Dermis blood vessel endothelial cell (primary cell): ENCODE measurements at regions not wholly inside any gene's neighbourhood (a gene's known extent, or its start where the extent isn't known, plus 50 kb on each side); places are given as distances from the start of the nearest gene placed in this dataset.
"Not testable (repeated sequence)": the region's sequence is repeated elsewhere in the genome, so short reads cannot be mapped to it uniquely, and the experiment has no call there.

Experiments
- DNase-seq: peaks from one replicate; pipeline ENCODE4 v3.0.0; 2010

DNA sequence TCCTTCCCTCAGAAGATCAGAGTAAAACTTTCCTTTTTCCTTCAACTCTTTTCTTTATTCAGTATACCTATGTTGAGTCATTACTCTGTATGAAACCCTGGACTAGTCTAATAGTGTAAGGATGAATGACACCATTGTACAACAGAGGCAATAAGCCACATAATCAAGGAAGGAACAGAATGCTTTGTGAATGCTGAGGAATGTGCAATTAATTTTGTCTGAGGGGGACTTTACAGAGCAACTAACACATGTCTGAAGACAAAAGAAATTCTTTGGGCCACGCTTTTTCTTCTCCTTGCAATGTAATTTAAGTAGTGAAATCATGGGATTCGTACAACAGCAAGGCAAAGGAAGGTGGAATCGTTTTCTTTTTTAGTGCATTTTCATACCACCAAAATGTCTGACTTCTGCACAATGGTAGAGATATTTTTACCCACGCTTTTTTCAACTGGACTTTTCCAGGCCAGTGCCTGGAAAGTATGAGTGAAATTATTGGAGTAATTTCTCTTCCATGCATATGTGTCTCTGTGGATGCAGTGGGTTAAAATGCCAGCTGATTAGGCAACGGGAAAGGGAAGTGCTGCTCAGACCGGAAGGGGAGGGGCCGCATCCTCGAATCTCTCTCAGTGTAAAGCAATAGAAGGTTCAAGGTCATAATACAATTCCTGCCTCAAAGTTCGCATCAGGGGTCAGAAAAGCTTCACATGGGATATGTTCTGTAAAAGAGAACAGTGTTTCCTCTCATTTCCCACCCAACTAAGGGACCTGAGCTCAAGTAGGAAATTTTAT lies 89.9 kb upstream of the MTHFD1L start:
- DNase-seq = peak; percentile 72

DNA sequence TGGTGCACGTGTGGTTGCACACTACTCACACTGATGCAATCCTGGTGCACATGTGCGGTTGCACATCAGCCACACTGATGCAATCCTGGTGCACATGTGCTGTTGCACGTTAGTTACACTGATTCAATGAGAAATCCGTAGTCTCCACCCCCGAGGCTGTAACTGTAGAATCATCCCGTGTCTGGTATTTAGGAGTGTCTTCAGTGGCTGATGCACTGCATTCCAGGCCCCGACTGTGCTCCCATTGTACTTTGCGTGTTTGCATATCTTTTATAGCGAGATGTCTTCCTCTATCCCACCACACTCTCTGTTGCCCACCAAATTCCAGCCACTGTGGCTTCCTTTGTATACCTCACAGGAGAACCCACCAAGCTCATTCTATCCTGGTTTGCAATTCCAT lies 87.8 kb upstream of the MTHFD1L start:
- DNase-seq = no peak

DNA sequence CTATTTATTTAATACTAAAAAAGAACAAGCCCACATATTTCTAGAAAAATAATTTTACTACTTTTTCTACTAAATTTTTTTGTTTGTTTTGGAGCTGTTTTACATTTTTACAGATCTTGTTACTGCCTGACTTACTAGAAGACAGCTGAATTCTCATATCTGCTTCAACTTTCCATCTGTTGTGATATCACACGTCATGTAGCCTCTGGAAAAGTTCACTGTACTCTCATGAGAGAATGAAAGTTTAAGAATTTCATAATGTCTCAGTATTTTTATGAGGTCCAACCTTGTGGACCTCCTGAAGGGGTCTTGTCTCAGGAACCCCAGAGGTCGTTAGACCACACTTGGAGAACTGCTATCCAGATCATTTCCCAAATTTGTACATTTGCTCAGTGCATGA lies 81.7 kb upstream of the MTHFD1L start:
- no peak for DNase-seq

DNA sequence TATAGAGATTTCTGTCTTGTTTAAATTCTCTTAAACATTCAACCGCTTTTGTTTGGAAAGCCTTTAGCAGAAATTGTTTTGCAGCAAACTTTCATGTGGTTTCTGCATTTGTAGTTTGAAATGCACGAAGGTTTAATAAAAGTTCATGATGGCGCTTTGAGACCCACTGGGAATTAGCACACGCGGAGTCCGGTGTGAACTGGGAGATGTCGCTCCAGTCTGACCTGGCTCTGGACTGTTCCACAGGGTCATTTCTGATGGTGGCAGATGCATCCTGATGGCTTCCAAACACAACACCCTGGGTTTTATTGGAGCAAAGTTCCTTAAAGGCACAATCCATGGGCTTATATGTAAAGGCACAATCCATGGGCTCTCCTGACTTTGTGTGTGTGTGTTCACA lies 78.1 kb upstream of the MTHFD1L start:
- DNase-seq = no peak

DNA sequence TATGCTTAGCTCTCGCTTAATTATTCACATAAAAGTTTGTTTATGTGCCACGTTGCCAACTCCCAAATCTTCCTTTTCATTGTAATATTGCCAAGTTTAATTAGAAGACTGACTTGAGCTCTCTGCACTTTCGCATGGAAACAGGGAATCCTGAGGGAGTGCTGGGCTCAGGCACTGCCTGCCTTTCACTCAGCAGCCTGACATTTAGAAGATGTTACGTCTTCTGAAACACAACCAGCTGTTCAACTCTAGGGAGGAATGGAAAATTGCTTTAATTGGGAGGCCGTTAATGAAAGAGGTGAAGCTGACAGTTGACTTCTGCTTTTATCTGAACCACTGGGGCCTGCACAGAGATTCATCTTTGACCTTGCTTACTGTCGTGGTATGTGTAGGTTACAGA lies 77.4 kb upstream of the MTHFD1L start:
- DNase-seq = no peak

DNA sequence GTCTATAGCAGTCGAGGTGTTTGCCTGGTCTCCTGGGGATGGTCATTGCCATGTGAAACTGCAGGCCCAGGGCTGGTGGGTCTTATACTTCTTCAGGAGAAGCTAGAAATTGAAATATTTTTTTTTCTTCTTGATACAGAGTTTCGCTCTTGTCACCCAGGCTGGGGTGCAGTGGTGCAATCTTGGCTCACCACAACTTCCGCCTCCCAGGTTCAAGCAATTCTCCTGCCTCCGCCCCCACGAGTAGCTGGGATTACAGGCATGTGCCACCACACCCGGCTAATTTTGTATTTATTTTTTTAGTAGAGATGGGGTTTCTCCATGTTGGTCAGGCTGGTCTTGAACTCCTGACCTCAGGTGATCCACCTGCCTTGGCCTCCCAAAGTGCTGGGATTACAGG lies 75.6 kb upstream of the MTHFD1L start:
- DNase-seq = not testable (repeated sequence)

DNA sequence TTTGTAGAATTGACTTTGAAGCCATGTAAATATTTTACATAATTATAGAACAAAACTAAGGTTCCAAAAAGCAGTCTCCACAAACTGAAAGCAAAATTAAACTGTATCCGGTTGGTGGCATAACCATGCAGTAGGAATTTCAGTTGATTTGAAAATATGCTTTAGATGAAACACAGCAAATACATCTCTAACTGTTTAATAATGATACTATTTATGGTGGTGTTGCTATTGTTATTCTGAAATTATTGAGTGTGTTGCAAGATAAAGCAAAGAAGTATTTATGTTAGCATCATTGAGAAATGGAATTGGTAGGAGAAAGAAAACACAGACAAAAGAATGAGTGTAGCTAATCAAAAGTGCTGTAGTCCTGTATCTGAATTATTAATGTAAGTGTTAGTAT lies 73.8 kb upstream of the MTHFD1L start:
- DNase-seq = no peak

DNA sequence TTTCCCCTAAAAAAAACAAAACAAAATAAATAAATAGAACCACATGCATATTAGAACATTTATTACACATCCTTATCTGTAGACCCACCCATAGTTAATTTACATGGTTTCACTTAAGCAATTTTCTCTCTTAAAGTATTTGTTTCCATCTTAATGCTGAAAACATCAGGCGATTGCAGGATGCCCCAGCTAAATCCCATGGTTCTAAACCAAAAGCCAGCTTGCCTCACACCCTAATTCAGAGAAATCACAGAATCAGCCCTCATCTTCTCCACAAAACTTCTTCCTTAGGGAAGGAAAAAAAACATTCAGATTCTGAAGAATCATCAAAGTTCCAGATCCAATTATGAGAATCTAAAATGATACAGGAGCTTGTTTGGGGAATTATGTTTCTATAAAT lies 67.6 kb upstream of the MTHFD1L start:
- DNase-seq = no peak

DNA sequence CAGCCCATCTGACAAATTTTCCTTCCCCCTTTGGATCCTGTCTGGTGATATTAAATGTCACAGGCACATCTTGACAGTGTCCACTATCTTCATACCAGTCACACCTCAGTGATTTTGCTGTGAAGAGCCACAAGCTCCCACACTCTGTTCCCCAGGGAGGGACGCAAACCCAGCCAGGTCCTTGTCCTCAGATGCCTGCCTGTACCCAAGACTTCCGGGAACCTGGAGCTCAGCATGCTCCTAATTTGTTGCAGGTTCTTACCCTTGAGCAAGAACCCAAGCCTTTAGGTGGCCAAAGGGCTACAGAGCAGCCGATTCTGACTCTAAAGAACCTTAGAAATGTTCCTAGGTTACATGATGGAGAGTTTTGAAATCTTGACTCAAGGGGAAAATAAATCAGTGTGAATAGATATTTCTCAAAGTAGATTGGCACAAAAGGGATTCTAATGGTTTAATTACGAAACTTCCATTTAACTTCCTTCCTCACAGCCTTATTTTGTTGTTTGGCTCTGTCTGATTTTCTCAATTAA lies 66.2 kb upstream of the MTHFD1L start:
- DNase-seq = no peak

DNA sequence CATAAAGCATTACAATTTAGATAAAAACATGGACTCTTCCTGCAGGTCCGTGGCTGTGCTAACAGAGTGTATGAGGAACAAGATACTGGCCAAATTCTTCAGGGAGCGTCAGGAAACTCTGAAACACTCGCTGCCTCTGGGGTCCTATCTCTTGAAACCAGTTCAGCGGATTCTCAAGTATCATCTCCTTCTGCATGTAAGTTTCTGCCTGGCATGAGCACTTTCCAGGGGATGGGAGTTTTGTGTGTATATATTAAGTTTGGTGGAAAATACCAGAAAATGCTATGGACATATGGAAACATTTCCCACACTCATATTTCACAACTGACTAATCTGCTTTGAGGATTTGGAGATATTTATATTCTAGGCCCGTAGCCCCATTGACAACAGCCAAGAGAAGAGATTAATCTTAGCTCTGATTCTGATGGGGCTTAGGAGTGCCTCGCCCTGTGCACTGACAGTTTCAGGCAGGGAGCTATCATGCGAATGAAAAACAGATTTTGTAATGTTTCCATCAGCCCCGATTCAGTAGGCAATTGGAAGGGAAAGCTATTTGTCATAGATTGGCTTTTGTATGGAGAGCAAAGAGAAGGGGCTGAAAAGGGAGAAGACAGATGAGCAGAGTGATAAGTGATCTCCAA lies 64.7 kb upstream of the MTHFD1L start:
- no peak for DNase-seq

DNA sequence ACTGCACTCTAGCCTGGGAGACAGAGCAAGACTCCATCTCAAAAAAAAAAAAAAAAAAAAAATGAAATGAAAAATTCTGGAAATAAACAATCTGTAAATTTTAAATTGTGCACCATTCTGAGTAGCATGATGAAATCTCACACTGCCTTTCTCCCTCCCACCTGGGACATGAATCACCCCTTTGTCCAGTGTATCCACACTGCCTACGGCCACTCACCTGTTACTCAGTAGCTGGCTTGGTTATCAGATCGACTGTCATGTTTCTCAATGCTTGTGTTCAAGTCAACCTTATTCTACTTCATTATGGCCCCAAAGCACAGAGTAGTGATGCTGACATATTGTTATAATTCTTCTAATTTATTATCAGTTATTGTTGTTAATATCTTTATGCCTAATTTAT lies 58.7 kb upstream of the MTHFD1L start:
- no peak for DNase-seq

DNA sequence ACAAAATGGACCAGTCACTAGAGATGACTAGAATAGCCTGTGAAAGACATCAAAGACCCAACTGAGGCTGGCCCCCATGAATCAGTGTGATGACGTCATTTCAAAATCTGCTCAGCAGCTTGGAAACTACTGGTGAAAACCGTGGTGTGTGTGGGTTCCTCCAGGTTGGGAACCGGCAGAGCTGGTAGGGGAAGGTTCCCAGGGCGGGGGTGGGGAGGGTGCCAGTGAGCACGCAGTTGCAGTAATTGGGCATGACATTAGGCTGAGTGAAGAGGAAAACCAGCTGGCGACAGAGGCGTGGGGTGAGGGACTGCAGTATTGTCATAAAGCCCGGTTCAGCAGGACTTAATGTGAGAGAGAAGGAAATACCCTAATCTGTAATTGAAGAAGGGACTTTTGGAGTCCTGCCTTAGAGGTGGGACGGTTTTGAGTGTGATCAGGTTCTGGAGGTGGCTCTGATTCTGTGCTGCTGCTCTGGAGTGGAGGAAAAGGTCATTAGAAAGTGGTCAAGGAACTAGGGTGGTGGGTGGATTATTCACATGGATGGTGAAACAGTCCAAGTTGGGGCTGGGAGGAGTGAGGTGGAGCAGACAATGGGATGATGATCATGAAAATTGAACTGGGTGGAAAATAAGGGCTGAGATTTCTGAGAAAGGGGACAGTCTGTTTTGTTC lies 52.0 kb upstream of the MTHFD1L start:
- peak; percentile 42 for DNase-seq

DNA sequence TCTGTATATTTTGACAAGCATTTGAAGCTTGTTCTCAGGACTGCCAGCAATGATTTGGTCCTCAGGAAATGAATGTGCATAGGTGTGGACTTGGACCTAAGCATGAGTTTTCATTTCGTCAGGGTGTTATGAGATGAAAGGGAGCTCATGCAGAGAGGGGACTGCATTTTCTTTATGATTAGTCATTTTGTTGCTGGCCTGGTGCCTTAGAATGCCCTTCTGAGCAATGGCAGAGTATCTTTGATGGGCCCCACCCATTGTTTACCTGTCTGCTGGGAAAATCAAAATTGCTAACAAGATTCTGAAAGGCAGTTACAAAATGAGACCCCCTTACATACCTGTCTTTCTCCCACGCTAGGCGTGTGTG lies 51.5 kb upstream of the MTHFD1L start:
- peak; percentile 60 for DNase-seq
